WTC11 (cell line): ENCODE measurements at regions not wholly inside any gene's neighbourhood (a gene's known extent, or its start where the extent isn't known, plus 50 kb on each side); places are given as distances from the start of the nearest gene placed in this dataset.
"Not testable (repeated sequence)": the region's sequence is repeated elsewhere in the genome, so short reads cannot be mapped to it uniquely, and the experiment has no call there.

Source experiments
- ATAC-seq: fragments of 200-7000 bp; cut with Tn5 transposase; 2 replicates; pipeline ENCODE4 v1.10.0; 2021; ENCODE audit warnings: mild to moderate bottlenecking, moderate library complexity
- CTCF ChIA-PET: fragments of 300-600 bp; sonication (Branson Sonifier 250); formaldehyde crosslinking; loops from one replicate; lab custom pipeline; 2021; ENCODE audit warnings: antibody characterized with exemption; lab: Charles Lee
- POLR2A ChIA-PET: fragments of 350-600 bp; sonication (Branson Sonifier 250); formaldehyde crosslinking; loops from one replicate; lab custom pipeline; 2021; ENCODE audit warnings: antibody characterized with exemption; lab: Charles Lee
- DNase-seq: peaks from one replicate; pipeline ENCODE4 v3.0.0; 2021; ENCODE audit warnings: low spot score
- H3K27ac Mint-ChIP-seq: 2 replicates; pipeline ENCODE4 v1.8.0; 2021; ENCODE audit warnings: mixed read lengths
- H3K27me3 Mint-ChIP-seq: 2 replicates; pipeline ENCODE4 v1.8.0; 2021; ENCODE audit warnings: low read depth, mild to moderate bottlenecking, moderate library complexity, mixed read lengths
- H3K36me3 Mint-ChIP-seq: 2 replicates; pipeline ENCODE4 v1.8.0; 2021; ENCODE audit warnings: mixed read lengths
- H3K4me1 Mint-ChIP-seq: 2 replicates; pipeline ENCODE4 v1.8.0; 2022; ENCODE audit warnings: mixed read lengths
- H3K4me3 Mint-ChIP-seq: 2 replicates; pipeline ENCODE4 v1.8.0; 2021; ENCODE audit warnings: mild to moderate bottlenecking, moderate library complexity, mixed read lengths
- H3K9me3 Mint-ChIP-seq: 2 replicates; pipeline ENCODE4 v1.8.0; 2021; ENCODE audit warnings: mixed read lengths
- CREM ChIP-seq: sonication (generic); formaldehyde crosslinking; IDR thresholded peaks from 2 replicates; pipeline ENCODE4 v1.8.1; 2022; ENCODE audit warnings: mild to moderate bottlenecking, missing genetic modification reagents, moderate library complexity
- FOXP1 ChIP-seq: sonication (generic); formaldehyde crosslinking; IDR thresholded peaks from 2 replicates; pipeline ENCODE4 v1.8.0; 2022; ENCODE audit warnings: missing genetic modification reagents, mild to moderate bottlenecking, moderate library complexity, borderline replicate concordance
- GTF2I ChIP-seq: fragments of 250-450 bp; sonication (Bioruptor Pico); conservative IDR thresholded peaks from 2 replicates; pipeline ENCODE4 v1.4.0; 2021; ENCODE audit warnings: mild to moderate bottlenecking
- ZNF219 ChIP-seq: sonication (generic); formaldehyde crosslinking; IDR thresholded peaks from 2 replicates; pipeline ENCODE4 v1.8.0; 2023; ENCODE audit warnings: missing genetic modification reagents, mild to moderate bottlenecking, borderline replicate concordance
- TF ChIP-seq, protein P1 (sequence below): sonication (generic); formaldehyde crosslinking; IDR thresholded peaks from 2 replicates; pipeline ENCODE4 v1.8.0; 2023; ENCODE audit warnings: mild to moderate bottlenecking, missing genetic modification reagents
- TF ChIP-seq, protein P2 (sequence below): sonication (generic); formaldehyde crosslinking; IDR thresholded peaks from 2 replicates; pipeline ENCODE4 v1.8.1; 2023; ENCODE audit warnings: mild to moderate bottlenecking, missing genetic modification reagents
- TF ChIP-seq, protein P3 (sequence below): sonication (generic); formaldehyde crosslinking; conservative IDR thresholded peaks from 2 replicates; pipeline ENCODE4 v1.8.1; 2023; ENCODE audit warnings: mild to moderate bottlenecking, low read depth, missing genetic modification reagents, moderate library complexity
- TF ChIP-seq, protein P4 (sequence below): sonication (generic); formaldehyde crosslinking; IDR thresholded peaks from 2 replicates; pipeline ENCODE4 v1.8.1; 2022; ENCODE audit warnings: mild to moderate bottlenecking, missing genetic modification reagents, moderate library complexity, borderline replicate concordance
- TF ChIP-seq, protein P5 (sequence below): sonication (generic); formaldehyde crosslinking; IDR thresholded peaks from 2 replicates; pipeline ENCODE4 v1.8.0; 2022; ENCODE audit warnings: mild to moderate bottlenecking, missing genetic modification reagents
- TF ChIP-seq, protein P6 (sequence below): sonication (generic); formaldehyde crosslinking; IDR thresholded peaks from 2 replicates; pipeline ENCODE4 v1.8.0; 2023; ENCODE audit warnings: missing genetic modification reagents, mild to moderate bottlenecking, borderline replicate concordance
- TF ChIP-seq, protein P7 (sequence below): fragments of 250-450 bp; sonication (Bioruptor Pico); IDR thresholded peaks from 2 replicates; pipeline ENCODE4 v1.9.0; 2021; ENCODE audit warnings: mild to moderate bottlenecking
- TF ChIP-seq, protein P8 (sequence below): sonication (generic); formaldehyde crosslinking; IDR thresholded peaks from 2 replicates; pipeline ENCODE4 v1.8.1; 2022; ENCODE audit warnings: low read depth, mild to moderate bottlenecking, moderate library complexity, missing genetic modification reagents, borderline replicate concordance

DNA sequence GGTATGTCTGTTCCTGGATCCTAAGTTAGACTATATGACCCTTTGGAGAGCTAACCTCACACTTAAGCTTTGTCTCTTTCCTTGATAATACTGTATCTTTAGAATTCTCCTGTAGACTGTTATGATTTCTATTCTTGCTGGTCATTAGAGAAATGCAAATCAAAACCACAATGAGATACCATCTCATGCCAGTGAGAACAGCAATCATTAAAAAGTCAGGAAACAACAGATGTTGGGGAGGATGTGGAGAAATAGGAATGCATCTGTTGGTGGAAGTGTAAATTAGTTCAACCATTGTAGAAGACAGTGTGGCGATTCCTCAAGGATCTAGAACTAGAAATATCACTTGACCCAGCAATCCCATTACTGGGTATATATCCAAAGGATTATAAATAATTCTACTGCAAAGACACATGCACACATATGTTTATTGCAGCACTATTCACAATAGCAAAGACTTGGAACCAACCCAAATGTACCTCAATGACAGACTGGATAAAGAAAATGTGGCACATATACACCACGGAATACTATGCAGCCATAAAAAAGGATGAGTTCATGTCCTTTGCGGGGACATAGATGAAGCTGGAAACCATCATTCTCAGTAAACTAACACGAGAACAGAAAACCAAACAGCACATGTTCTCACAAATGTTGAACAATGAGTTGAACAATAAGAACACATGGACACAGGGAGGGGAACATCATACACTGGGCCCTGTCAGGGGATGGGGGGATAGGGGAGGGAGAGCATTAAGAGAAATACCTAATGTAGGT is 867.8 kb upstream of the ADGRB3 start:
- DNase-seq, H3K4me1 Mint-ChIP-seq, POLR2A ChIA-PET, ATAC-seq, H3K27ac Mint-ChIP-seq, H3K27me3 Mint-ChIP-seq, H3K9me3 Mint-ChIP-seq, CTCF ChIA-PET, H3K36me3 Mint-ChIP-seq, H3K4me3 Mint-ChIP-seq: not testable (repeated sequence)

DNA sequence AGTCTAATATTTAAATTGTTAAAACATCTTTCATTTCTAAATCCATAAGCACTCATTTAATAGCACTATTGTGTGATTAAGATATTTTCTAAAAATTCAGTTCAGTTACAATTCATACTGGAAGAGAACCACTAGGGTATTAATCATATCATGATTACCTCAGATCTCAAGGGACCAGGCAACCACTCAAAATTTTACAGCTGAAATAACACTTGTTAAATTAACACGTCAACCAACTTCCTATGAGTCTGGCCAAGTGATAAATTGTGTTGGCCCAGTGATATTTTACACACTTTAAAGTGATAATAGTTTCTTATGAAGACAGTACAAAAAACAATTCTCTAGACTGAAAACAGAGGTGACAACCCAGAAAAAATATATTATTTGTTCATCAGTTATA is 869.0 kb upstream of the ADGRB3 start:
- no peaks in the 10 kb centered on the region for H3K27me3 Mint-ChIP-seq
- no peaks in the 10 kb centered on the region for H3K36me3 Mint-ChIP-seq
- H3K4me3 Mint-ChIP-seq: no peak overlapping the region
- no peaks in the 10 kb centered on the region for H3K4me1 Mint-ChIP-seq
- H3K27ac Mint-ChIP-seq: no peak overlapping the region
- no peak for DNase-seq
- CTCF ChIA-PET: no interaction called here
- H3K9me3 Mint-ChIP-seq: peaks cover 8% of the 10 kb centered on the region; the same call in 1 of the 2 replicates
- POLR2A ChIA-PET: no interaction called here
- no peak for ATAC-seq
- TF ChIP-seq, protein P1, sequence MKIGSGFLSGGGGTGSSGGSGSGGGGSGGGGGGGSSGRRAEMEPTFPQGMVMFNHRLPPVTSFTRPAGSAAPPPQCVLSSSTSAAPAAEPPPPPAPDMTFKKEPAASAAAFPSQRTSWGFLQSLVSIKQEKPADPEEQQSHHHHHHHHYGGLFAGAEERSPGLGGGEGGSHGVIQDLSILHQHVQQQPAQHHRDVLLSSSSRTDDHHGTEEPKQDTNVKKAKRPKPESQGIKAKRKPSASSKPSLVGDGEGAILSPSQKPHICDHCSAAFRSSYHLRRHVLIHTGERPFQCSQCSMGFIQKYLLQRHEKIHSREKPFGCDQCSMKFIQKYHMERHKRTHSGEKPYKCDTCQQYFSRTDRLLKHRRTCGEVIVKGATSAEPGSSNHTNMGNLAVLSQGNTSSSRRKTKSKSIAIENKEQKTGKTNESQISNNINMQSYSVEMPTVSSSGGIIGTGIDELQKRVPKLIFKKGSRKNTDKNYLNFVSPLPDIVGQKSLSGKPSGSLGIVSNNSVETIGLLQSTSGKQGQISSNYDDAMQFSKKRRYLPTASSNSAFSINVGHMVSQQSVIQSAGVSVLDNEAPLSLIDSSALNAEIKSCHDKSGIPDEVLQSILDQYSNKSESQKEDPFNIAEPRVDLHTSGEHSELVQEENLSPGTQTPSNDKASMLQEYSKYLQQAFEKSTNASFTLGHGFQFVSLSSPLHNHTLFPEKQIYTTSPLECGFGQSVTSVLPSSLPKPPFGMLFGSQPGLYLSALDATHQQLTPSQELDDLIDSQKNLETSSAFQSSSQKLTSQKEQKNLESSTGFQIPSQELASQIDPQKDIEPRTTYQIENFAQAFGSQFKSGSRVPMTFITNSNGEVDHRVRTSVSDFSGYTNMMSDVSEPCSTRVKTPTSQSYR (CRISPR knock-in tag): no peak
- TF ChIP-seq, protein P2, sequence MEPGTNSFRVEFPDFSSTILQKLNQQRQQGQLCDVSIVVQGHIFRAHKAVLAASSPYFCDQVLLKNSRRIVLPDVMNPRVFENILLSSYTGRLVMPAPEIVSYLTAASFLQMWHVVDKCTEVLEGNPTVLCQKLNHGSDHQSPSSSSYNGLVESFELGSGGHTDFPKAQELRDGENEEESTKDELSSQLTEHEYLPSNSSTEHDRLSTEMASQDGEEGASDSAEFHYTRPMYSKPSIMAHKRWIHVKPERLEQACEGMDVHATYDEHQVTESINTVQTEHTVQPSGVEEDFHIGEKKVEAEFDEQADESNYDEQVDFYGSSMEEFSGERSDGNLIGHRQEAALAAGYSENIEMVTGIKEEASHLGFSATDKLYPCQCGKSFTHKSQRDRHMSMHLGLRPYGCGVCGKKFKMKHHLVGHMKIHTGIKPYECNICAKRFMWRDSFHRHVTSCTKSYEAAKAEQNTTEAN: no peak
- TF ChIP-seq, protein P3, sequence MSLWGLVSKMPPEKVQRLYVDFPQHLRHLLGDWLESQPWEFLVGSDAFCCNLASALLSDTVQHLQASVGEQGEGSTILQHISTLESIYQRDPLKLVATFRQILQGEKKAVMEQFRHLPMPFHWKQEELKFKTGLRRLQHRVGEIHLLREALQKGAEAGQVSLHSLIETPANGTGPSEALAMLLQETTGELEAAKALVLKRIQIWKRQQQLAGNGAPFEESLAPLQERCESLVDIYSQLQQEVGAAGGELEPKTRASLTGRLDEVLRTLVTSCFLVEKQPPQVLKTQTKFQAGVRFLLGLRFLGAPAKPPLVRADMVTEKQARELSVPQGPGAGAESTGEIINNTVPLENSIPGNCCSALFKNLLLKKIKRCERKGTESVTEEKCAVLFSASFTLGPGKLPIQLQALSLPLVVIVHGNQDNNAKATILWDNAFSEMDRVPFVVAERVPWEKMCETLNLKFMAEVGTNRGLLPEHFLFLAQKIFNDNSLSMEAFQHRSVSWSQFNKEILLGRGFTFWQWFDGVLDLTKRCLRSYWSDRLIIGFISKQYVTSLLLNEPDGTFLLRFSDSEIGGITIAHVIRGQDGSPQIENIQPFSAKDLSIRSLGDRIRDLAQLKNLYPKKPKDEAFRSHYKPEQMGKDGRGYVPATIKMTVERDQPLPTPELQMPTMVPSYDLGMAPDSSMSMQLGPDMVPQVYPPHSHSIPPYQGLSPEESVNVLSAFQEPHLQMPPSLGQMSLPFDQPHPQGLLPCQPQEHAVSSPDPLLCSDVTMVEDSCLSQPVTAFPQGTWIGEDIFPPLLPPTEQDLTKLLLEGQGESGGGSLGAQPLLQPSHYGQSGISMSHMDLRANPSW (CRISPR knock-in tag): no peak
- TF ChIP-seq FOXP1 (CRISPR knock-in tag) (no peak), GTF2I (CRISPR knock-in tag) (no peak), CREM (no peak), ZNF219 (CRISPR knock-in tag) (no peak)
- TF ChIP-seq, protein P4, sequence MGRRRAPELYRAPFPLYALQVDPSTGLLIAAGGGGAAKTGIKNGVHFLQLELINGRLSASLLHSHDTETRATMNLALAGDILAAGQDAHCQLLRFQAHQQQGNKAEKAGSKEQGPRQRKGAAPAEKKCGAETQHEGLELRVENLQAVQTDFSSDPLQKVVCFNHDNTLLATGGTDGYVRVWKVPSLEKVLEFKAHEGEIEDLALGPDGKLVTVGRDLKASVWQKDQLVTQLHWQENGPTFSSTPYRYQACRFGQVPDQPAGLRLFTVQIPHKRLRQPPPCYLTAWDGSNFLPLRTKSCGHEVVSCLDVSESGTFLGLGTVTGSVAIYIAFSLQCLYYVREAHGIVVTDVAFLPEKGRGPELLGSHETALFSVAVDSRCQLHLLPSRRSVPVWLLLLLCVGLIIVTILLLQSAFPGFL (CRISPR knock-in tag): no peak
- TF ChIP-seq, protein P5, sequence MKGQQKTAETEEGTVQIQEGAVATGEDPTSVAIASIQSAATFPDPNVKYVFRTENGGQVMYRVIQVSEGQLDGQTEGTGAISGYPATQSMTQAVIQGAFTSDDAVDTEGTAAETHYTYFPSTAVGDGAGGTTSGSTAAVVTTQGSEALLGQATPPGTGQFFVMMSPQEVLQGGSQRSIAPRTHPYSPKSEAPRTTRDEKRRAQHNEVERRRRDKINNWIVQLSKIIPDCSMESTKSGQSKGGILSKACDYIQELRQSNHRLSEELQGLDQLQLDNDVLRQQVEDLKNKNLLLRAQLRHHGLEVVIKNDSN: no peak
- TF ChIP-seq, protein P6, sequence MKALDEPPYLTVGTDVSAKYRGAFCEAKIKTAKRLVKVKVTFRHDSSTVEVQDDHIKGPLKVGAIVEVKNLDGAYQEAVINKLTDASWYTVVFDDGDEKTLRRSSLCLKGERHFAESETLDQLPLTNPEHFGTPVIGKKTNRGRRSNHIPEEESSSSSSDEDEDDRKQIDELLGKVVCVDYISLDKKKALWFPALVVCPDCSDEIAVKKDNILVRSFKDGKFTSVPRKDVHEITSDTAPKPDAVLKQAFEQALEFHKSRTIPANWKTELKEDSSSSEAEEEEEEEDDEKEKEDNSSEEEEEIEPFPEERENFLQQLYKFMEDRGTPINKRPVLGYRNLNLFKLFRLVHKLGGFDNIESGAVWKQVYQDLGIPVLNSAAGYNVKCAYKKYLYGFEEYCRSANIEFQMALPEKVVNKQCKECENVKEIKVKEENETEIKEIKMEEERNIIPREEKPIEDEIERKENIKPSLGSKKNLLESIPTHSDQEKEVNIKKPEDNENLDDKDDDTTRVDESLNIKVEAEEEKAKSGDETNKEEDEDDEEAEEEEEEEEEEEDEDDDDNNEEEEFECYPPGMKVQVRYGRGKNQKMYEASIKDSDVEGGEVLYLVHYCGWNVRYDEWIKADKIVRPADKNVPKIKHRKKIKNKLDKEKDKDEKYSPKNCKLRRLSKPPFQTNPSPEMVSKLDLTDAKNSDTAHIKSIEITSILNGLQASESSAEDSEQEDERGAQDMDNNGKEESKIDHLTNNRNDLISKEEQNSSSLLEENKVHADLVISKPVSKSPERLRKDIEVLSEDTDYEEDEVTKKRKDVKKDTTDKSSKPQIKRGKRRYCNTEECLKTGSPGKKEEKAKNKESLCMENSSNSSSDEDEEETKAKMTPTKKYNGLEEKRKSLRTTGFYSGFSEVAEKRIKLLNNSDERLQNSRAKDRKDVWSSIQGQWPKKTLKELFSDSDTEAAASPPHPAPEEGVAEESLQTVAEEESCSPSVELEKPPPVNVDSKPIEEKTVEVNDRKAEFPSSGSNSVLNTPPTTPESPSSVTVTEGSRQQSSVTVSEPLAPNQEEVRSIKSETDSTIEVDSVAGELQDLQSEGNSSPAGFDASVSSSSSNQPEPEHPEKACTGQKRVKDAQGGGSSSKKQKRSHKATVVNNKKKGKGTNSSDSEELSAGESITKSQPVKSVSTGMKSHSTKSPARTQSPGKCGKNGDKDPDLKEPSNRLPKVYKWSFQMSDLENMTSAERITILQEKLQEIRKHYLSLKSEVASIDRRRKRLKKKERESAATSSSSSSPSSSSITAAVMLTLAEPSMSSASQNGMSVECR (CRISPR knock-in tag): no peak
- TF ChIP-seq, protein P7, sequence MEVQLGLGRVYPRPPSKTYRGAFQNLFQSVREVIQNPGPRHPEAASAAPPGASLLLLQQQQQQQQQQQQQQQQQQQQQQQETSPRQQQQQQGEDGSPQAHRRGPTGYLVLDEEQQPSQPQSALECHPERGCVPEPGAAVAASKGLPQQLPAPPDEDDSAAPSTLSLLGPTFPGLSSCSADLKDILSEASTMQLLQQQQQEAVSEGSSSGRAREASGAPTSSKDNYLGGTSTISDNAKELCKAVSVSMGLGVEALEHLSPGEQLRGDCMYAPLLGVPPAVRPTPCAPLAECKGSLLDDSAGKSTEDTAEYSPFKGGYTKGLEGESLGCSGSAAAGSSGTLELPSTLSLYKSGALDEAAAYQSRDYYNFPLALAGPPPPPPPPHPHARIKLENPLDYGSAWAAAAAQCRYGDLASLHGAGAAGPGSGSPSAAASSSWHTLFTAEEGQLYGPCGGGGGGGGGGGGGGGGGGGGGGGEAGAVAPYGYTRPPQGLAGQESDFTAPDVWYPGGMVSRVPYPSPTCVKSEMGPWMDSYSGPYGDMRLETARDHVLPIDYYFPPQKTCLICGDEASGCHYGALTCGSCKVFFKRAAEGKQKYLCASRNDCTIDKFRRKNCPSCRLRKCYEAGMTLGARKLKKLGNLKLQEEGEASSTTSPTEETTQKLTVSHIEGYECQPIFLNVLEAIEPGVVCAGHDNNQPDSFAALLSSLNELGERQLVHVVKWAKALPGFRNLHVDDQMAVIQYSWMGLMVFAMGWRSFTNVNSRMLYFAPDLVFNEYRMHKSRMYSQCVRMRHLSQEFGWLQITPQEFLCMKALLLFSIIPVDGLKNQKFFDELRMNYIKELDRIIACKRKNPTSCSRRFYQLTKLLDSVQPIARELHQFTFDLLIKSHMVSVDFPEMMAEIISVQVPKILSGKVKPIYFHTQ (CRISPR knock-in tag): no peak
- TF ChIP-seq, protein P8, sequence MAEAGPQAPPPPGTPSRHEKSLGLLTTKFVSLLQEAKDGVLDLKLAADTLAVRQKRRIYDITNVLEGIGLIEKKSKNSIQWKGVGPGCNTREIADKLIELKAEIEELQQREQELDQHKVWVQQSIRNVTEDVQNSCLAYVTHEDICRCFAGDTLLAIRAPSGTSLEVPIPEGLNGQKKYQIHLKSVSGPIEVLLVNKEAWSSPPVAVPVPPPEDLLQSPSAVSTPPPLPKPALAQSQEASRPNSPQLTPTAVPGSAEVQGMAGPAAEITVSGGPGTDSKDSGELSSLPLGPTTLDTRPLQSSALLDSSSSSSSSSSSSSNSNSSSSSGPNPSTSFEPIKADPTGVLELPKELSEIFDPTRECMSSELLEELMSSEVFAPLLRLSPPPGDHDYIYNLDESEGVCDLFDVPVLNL: no peak
